ENCODE measurements at regions not wholly inside any gene's neighbourhood (a gene's known extent, or its start where the extent isn't known, plus 50 kb on each side); places are given as distances from the start of the nearest gene placed in this dataset.
"Not testable (repeated sequence)": the region's sequence is repeated elsewhere in the genome, so short reads cannot be mapped to it uniquely, and the experiment has no call there.

DNA sequence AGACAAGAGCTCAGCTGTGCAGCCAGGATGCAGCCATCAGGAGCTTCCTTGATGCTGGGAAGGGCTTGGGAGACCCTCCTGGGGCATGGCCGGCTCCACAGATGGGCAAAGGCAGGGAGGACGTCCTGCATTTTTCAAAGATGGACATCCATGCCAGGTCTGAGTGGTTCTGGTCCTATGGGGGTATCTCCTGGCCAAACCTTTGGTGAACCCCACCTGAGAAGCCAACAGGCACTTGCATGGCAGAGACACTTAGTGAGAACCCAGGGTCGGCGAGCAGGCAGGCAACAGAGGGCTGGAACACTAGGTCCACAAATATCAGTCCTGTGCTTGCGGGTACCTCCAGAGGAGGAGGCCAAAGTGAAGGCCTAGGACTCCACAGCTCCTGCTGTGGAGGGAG, 70.0 kb downstream of the KCTD15 start:
- no peak for FAIRE-seq

DNA sequence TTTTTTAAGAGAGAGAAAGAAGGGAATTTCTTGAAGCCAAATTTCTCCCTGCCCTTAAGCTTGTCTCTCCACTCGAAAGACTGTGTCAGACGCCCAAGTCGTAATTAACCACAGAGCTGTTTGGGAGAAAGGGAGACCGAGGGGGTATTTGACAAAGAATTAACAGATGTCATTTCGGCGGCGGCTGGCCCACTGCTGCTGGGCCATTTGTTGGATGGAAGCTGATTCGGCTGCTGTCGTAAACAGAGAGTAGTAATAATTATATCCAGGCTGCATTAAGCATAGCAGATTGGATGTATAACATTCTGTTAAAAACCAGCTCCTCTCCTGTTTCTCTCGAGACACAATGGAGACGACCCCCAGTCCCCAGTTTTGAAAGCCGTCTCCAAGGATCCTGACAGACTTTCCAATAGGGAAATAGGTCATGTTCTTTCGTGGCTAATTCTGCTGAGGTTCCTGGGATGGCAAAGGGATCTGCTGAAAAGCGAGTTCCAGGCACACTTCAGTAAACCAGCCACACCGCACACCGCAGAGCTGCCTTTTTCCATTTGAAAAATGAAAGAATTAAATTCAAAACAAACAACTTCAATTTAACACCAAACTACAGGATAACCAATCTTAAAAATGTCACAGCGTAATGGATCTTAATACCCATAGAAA, 71.5 kb downstream of the KCTD15 start:
- FAIRE-seq = no peak

DNA sequence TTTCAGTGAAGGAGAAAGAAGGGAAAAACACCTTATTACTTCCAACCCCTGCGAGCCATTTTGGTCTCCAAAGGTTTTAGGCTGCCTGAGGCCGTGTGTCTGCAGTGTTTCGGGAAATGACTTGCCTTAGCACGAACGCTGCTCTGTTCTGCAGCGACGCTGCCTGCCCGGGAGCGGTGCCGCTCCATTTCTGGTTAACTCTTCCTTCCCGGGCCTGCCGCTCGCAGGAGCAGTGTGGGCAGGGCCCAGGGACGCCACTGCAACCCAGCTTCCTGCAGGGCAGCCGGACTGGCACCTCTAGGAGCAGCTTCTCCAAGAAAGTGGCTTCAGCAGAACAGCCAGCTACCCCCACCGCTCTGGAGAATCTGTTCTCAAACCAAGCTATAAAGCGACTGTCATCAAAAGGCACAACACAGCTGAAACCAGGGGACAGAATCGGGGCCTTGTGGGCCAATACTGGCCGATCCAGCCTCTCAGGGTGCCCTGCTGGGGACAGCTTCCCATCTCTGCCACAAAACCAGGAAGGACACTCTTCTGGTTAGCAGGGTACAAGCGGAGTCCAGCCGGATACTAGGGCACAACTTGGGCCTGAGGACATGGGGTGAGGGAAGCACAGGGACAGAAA, 72.2 kb downstream of the KCTD15 start:
- FAIRE-seq = no peak

DNA sequence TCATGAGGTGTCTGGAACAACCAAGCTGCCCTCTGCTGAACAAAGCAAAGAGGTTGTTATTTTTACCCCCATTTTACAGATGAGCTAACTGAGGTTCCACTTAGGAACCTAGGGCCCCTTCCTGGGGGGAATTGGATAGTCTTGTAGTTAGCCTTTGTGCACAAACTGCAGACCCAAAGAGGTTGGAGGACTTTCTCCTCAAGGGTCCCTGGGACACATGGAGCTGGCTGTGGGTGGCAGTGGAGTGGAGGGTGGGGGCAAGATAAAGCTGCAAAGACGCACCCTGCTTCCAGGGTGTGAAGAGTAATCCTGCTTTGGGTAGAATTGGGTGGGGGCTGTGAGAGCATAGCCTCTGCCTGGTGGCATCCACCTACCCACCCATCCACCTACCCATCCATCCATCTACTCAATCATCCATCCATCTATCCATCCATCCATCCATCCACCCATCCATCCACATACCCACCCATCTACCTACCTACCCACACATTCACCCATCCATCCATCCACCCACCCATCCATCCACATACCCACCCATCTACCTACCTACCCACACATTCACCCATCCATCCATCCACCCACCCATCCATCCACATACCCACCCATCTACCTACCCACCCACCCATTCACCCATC, 73.7 kb downstream of the KCTD15 start:
- FAIRE-seq = not testable (repeated sequence)

DNA sequence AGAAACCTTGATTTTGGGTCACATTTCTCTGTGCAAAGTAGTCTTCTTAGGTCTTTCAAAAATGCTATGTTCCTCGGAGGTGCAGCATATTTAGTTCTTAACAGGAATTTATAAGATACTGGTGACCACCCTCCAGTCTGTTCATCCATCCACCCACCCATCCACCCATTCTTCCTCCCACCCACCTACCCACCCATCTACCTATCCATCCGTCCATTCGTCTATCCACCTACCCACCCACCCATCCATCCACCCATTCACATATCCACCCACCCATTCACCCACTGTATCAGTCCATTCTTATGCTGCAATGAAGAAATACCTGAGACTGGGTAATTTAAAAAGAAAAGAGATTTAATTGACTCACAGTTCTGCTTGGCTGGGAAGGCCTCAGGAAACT, 74.9 kb downstream of the KCTD15 start:
- no peak for FAIRE-seq

DNA sequence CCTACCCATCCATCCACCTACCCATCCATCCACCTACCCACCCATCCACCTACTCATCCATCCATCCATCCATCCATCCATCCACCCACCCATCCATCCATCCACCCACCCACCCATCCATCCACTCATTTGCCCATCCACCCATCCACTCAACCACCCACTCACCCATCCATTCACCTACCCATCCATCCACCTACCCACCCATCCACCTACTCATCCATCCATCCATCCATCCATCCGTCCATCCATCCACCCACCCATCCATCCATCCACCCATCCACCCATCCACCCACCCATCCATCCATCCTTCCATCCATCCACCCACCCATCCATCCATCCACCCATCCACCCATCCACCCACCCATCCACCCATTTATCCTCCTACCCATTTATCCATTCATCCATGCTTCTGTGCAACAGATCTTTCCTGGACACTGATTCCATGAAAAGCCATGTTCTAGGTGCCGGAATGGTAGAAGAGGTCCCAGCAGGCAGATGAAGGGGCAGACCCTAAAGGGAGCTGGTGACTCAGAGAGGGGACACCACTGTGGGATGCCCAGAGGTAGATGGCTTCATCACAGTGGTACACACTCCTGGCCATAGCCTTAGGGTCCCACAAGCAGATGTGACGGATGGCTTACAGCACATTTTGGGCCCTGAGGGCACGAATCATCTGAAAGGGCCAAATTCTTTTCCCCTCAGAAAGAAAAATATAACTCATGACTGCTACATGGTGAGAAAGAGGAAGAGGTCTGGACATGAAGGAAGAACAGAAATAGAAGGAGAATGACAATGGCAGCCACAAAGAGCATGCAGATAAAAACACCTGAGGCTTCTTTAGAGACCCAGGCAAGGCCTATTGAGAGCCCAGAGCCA, 76.0 kb downstream of the KCTD15 start:
- FAIRE-seq = no peak

DNA sequence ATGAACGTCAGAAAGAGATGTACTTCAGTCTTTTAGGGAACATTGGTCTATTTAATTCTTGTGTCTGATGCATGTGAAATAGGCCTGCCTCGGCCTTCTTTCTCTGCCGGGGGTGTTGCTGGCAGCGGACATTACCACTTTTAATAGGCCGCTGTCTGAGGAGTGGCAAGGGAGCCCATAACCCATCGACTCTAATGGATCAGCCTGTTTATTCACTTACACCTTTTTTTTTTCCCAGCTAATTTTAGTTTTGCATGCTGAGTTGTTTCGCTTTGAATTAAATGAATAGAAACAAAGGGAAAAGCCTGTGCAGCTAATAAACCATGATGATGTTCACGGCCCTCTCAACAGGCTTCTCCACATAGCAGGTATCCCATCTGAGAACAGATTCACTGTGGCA, 78.4 kb downstream of the KCTD15 start:
- no peak for FAIRE-seq

DNA sequence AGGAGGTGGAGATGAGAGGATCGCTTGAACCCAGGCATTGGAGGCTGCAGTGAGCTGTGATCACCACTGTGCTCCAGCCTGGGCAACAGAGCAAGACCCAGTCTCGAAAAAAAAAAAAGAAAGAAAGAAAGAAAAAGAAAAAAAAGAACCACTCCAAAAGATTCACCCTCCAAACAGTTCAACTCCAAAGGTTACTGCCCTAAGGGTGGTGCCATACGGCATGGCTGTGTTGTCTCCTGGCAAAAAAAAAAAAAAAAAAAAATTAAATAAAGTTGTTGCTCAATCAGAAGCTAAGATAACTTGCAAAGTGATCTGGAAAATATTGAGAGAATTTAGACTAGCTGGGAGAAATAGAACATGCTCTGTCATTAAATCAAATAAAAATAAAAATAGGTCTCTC, 79.5 kb downstream of the KCTD15 start:
- no peak for FAIRE-seq

DNA sequence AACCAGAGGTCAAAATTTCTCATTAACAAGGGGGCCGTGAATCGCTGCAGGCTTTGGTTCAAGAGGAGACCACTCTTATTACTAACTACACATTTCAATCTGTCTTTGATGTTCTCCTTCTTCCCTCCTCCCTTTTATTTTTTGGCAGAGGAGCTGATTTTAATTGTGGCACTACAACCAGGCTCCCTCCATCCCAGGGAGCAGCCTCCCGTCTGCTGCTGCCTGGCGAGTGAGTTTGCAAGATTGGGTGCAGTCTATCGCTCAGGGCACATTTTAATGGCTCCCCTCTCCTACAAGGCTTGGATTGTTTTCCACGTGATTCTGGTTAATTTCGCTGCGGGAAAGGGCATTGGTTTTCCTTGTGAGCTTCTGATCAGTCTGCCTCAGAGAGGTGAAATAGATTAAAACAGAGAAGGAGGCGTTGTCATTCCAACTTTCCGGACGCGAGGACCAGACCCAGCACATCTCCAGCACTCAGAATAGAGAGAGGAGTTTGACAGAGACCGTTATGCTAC, 81.4 kb downstream of the KCTD15 start:
- no peak for FAIRE-seq

DNA sequence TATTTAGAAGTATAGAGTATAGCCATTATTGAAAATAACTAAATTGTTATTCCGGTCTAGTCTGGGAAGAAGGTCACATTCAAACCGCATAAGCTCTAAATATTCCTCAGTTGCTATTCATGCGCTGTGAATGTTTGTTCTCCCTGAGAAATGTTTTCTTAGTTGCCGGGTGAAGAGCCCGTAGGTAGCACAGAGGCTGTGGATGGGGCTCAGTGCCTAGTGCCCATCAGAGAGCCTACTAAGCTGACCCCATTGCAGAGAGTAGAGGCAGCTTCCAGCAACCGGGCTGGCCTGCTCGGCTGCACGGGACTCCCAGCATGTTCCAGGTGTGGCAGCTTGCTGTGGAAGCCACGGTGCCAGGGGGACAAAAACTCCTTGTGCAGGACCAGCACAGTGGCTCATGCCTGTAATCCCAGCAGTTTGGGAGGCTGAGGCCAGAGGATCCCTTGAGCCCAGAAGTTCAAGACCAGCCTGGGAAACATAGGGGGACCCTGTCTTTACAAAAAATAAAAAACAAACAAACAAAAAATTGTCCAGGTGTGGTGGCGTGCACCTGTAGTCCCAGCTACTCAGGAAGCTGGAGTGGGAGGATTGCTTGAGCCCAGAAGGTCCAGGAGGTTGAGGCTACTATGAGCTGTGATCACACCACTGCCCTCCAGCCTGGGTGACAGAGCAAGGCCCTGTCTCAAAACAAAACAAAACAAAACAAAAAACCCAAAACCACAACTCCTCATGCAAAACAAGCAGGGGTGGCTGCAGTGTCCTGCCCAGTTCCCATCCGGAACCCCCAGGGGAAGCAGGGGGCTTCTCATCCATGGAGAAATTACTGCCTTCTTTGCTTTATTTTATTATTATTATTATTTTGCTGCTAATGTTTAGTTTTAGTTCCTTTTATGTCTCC, 82.5 kb downstream of the KCTD15 start:
- no peak for FAIRE-seq

DNA sequence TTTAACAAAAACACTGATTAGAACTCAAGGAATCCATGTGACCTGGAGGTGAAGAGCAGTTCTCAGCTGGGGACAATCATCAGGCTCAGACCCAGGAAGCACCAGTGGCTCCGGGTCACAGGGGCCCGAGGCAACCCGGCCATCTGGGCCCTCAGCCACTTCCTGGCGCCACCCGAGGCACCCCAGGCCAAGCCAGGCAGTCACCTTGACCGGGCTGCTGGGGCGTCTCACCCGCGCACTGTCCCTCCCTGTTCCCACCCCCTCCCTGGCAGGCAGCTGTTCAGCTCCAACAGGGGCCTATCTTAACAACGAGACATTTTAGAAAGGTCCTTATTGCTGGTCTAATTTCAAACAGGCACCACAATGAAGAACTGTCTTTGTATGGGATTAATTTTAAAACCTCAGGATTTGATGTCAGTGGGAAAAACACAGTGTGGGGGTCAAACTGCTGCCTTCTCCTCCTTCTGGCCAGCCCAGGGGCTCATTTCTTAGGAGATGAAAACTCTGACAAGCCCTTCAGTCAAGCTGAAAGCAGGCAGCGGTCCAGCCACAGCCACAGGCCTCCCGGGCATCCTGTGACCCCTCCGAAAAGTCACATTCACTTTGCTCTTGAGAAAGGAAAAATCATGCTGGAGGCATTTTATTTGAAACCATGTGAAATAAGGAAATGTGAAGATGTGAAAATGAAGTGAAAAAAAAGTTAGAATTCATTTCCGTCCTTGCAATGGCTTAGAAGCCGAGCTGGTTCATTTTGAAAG, 83.3 kb downstream of the KCTD15 start:
- FAIRE-seq = no peak

DNA sequence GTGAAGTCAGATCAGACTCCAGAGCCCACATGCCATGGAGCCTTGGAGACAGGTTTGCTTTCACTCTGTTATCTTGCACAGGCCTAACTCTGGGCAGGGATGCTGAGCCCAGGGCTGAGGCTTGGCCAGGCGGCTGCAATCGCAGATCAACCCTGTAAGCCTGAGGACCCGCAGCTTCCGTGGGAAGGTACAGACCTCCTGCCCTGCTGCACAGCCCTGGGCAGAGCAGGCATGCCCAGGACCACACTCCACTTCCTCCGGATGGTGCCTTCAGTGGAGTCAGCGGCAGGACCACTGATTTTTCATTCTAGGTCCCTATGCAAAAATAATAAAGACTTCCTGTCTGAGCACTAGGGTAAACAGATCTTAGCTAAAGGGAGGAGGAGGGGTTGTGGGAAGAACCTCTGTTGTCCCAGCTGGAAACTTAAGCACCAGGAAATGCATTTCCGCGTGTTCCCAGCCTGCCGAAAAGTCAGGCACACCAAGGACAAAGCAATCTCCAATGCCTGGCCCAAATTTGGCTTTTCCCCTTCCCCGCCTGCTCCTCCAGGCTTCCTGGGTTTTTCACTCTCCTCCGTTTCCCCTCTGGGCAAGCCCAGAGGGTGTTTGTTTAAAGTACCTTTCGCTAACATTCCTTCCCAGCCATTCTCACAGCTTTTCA, 87.3 kb downstream of the KCTD15 start:
- no peak for FAIRE-seq

DNA sequence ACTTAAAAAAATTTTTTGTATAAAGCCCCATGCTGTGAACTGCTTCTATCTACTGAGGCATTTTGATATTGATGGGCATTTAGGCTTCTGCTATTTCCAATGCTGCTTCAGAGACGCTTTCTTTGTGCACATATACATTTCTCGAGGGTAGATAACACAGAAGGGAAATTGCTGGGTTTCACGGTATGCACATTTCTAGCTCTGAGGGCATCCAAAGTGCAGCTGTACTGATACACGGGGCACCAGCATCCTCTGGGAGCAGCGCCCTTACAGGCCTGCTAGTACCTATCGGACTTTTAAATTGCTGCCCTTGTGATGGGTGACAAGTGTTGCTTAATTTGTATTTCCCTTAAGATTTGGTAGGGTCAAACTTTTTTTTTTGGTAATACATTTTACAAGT, 88.6 kb downstream of the KCTD15 start:
- no peak for FAIRE-seq

DNA sequence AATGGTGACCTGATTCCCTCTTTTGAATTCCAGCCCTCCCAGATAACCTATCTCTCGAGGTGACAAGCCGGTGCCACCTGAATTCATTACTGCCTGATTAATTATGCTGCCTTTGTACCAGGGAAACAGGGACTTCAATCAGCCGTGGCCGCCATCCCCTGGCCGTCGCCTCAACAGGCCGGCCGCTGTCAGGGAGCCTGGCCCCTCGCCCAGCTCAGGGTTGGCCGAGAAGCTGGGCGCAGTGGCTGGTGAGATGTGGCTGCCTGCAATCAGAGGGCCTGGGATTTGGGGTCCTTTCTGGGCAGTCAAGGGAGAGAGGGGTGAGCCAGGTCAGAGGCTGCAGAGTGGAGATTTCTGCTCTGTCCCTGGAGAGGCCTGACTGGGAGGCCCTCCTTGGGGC, 91.2 kb downstream of the KCTD15 start:
- FAIRE-seq = no peak

DNA sequence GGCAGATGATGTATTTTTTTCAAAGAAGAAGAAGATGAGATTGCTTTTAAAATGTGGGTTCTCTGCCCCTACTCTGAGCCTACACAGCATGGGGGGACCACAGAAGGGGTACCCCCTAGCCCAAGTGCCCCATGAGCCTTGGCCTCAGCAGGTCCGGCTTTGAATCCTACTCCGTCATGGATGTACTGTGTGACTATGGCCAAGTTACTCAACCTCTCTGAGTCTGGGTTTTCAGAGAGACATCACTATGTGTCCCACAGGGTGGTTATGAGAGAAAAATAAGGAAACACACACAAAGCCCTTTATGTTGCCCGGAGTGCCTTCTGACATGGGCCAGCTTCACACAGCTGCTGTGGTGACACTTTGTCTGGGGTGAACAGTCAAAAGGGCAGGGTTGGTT, 92.0 kb downstream of the KCTD15 start:
- FAIRE-seq = no peak

DNA sequence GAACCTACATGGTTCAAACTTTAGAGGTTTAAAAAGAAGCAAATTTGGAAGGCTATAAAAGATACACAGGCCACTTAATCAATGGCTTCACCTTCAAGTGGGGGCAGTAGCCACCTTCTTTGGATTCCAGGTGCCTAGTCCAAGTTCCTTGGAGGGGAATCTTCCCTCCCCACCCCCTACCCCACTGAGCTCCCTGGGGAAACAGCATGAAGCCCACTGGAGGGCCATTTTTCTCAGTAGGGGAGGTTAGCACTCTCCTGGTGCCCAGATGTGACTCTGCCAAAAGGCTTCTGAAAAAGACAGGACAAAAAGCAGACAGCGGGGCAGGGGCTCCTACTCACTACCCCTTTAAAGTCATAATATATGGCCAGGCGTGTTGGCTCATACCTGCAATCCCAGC, 93.9 kb downstream of the KCTD15 start:
- FAIRE-seq = no peak

DNA sequence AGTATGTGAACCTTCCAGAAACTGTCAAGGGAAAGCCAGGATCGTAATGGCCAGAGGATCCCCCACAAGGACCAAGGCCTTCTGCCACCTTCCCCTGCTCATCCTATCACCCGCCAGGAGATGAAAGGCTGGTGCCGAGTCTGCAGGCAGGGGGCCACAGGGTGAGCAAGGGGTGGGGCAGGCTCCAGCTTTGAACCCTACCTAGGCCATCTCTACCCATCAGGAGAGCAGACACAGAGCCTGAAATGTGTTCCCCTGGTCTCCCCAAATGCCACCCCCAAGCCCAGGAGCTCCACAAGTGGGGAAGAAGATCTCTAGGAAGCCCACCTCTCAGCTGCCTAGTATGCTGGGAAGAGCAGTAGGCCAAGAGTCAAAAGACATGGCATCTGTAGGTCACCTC, 95.1 kb downstream of the KCTD15 start:
- FAIRE-seq = no peak

DNA sequence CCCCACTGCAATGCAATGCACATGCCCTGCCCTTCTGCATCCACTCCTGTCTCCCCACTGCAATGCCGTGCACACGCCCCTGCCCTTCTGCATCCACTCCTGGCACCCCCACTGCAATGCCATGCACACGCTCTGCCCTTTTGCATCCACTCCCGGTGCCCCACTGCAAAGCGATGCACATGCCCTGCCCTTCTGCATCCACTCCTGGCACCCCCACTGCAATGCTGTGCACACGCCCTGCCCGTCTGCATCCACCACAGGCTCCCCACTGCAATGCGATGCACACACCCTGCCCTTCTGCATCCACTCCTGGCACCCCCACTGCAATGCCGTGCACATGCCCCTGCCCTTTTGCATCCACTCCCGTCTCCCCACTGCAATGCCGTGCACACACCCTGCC, 98.1 kb downstream of the KCTD15 start:
- no peak for FAIRE-seq

DNA sequence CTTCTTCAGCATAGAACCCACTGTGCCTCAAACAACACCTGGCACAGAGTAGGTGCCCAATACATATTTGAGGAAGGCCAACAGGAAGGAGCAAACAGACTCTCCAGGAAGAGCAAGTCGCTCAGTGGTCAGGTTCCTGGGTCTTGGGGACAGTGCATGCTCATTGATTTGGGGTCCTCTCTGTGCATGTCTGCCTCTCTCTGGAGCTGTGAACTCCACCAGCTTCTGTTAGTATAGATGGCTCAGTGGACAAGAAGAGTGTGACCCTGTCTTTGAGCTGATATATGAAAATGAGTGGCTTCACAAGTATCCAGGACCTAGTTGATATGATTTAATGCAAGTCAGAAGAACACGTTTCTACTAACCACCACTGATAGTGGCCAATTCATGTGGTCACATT, 98.7 kb downstream of the KCTD15 start:
- FAIRE-seq = no peak

DNA sequence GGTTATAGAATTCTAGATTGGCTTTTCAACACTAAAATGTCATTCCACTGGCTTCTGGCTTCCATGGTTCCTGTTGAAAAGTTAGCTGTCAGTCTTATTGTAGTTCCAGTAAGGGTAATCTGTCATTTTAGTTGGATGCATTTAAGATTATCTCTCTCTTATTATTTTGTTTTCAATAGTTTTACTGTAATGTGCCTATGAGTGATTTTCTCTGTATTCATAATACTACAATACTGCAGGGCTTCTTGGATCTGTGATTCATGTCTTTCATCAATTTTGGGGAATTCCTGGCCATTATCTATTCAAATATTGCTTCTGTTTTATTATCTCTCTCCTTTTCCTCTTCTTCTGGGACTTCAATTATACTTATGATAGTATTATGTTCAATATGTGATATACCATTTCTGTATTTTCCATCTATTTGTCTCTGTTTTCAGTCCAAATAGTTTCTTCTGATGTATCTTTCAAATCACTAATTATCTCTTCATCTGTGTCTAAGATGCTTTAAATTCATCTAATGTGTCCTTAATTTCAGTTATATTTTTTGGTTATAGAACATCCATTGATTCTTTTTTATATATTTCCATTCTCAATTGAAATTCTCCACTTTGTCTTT, 101.5 kb downstream of the KCTD15 start:
- FAIRE-seq = no peak

DNA sequence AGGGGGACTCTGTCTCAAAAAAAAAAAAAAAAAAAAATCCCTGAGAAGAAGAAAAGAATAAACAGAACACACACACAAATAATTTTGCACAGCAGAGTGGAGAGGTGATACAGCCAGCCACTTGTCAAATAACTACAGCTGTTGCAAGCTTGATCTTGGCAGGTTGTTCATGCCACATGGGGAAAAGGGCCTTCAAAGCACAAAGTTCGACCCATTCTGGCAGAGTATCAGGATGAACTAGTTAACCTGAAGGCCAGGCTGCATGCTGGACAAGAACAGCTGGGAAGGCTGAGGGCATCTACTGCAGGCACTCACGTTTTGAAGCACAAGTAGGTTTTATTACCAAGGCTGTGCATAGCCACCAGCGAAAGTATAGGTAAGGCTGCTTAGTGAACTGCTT, 104.1 kb downstream of the KCTD15 start:
- no peak for FAIRE-seq
